Uterus (tissue), 2 donors: ENCODE measurements at regions not wholly inside any gene's neighbourhood (a gene's known extent, or its start where the extent isn't known, plus 50 kb on each side); places are given as distances from the start of the nearest gene placed in this dataset.

Experiments used
- POLR2A ChIP-seq, 2 donors: fragments of 450-650 bp; IDR thresholded peaks; one replicate each; pipeline ENCODE4 v1.6.1; 2016; ENCODE audit warnings: antibody characterized with exemption in 2 of 2, mild to moderate bottlenecking in 1 of 2, moderate library complexity in 1 of 2
- TF ChIP-seq, protein P1 (sequence below), 4 experiments: fragments of 200-600 bp in 2 of 4; fragments of 450-650 bp in 2 of 4; sonication (generic) in 2 of 4; IDR thresholded peaks; one replicate each; pipeline ENCODE4 v1.5.1; 2016 to 2019; ENCODE audit warnings: antibody characterized with exemption in 4 of 4, mild to moderate bottlenecking in 2 of 4, moderate library complexity in 1 of 4

DNA sequence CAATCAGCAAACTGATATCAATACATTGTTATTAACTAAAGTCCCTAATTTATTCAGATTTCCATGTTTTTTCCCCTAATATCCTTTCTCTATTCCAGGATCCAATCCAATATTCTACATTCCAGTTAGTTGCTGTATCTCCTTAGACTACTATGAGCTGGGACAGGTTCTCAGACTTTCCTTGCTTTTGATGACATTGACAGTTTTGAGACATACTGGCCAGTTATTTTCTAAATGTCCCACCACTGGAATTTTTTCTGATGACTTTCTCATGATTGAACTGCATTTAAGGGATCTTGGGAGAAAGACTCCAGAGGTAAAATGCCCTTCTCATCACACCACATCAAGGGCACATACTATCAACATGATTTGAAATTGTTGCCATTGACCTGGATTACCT is 177.1 kb upstream of the MAF start:
- TF ChIP-seq, protein P1, sequence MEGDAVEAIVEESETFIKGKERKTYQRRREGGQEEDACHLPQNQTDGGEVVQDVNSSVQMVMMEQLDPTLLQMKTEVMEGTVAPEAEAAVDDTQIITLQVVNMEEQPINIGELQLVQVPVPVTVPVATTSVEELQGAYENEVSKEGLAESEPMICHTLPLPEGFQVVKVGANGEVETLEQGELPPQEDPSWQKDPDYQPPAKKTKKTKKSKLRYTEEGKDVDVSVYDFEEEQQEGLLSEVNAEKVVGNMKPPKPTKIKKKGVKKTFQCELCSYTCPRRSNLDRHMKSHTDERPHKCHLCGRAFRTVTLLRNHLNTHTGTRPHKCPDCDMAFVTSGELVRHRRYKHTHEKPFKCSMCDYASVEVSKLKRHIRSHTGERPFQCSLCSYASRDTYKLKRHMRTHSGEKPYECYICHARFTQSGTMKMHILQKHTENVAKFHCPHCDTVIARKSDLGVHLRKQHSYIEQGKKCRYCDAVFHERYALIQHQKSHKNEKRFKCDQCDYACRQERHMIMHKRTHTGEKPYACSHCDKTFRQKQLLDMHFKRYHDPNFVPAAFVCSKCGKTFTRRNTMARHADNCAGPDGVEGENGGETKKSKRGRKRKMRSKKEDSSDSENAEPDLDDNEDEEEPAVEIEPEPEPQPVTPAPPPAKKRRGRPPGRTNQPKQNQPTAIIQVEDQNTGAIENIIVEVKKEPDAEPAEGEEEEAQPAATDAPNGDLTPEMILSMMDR (IDR thresholded peaks at IDR 0.05): no peak
- no peak for TF ChIP-seq POLR2A (IDR thresholded peaks at IDR 0.05)
